GM23338 (cell line): ENCODE measurements at regions not wholly inside any gene's neighbourhood (a gene's known extent, or its start where the extent isn't known, plus 50 kb on each side); places are given as distances from the start of the nearest gene placed in this dataset. TPM values are rescaled to one million over a fixed set of nuclear protein-coding genes. Genes with fewer than 3 reads are reported as not detected.

ENCODE experiments used
- small RNA-seq: library from RNA; depleted of rRNA; stranded (forward); fragments of <200 nt; gene quantifications from one replicate; pipeline ENCODE3, GENCODE V24; 2014; ENCODE audit warnings: low replicate concordance

Small RNAs in the stretch of these regions (small RNA-seq; reads per million reads assigned to genes)
- gene AC093303.1: not detected
